ENCODE measurements at regions not wholly inside any gene's neighbourhood (a gene's known extent, or its start where the extent isn't known, plus 50 kb on each side); places are given as distances from the start of the nearest gene placed in this dataset.

DNA sequence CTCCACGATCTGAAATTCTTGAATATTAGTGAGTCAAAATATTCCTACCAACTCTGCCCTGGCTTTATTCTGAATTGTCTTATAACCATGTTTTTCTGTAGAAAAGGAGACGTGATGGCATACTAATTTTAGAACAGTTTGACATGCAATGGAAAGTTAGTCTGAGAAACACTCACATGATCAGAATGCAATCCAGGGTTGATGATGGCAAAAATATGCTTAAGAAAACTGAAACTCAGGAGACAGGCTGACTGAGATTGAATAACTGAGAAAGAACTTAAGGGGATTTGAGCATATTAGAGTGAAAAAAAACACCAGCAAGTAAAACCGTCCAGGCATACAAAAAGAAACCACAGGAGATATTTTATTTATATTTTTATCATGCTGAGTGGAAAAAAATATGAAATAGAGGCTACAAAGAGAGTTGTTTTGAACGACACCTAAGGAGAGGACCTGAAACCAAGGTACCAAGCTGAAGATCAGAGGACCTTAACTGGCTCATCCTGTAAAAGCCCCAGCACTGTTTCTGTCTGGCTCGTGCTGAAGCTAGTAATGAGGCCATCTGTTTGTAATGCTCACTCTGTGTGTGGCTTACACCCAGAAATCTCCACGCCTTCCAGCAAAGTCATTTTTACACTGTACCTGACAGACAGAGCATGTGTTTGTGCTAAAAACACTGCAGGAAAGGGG is 437.2 kb upstream of the PKDCC start:
- DNase-seq, result no peak

DNA sequence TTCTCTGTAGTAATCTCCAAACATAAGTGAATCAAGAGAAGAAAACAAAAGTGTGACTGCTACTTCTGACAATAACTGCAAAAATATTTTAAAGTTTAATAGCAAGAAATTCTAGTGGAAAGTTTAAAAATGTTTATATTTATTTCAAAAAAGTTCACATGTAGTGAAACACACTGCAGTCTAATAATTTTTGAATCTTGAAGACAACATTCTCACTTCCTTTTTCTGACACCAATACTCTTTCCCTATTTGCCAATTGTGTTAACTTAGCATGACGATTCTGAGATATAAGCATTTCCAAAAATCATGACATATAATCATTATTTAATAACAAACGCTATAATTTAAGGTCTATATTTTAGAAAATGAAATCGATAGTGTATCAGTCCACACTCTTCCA is 429.1 kb upstream of the PKDCC start:
- no peak for DNase-seq

DNA sequence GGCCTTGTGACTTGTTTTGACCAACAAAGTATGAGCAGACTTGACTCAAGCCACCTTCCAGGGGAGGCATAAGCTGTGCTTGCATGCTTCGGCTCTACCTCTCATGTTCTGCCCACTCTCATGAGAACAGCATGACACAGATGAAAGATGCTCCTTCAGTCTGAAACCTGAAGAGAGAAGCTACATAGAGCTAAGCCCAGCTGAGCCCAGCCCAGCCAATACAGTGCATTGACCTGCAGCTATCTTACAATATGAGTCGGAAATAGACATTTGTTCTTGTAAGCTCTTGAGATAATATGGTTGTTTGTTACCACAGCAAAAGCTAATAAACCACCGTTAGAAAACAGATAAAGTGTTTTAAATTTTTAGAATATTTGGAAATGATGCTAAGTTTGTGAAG is 426.7 kb upstream of the PKDCC start:
- DNase-seq, result no peak

DNA sequence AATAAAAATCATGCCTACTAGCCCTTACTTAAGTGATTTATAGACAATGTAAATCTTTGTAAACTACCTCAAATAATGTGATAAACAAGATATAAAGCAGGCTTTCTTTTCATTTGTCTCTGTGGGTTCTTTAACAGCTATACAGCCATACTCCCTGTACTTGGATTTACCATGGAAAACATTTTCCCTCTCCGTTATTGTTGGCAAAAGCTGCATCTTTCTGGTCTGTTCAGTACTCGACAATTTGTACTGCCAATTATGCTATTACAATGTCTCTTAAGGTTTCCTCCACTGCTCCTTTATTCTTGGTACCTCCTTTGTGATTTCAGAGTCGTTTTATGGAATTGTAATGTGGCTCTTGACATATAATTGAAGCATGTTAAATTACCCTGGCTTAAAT is 426.3 kb upstream of the PKDCC start:
- no peak for DNase-seq

DNA sequence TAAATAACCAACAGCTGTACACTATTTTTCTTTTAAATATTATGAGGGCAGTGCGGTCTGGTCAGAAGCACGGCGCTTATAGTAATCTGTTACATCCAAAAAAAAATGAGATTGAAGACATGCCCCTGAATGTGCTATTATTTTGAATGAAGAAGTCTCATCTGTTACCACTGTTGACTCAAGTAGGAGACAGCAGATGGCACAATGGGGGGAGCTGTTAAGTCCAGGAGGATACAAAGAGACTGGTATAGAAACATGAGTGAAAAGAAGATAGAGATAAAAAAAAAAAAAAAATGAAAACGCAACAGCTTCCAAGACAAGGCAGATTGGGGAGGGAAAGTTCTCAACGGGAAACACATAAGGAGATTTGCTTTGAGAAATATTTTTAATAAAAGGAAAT is 425.5 kb upstream of the PKDCC start:
- DNase-seq, result no peak

DNA sequence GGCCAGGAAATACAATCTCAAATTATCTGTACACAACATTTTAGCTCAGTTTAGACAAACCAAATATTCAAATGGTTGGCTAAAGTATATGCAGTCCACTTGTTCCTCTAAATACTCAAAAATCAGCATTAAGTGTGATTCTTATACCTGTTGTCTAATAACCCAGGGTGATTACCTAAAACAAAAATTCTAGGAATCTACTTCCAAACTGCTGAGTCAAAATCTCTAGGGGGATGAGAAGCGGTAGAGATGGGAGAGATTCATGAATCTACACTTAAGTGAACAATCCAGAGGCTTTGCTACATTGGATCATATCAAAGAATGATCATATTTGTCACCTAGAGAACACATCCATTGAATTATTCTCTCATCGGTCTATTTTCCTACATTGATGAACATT is 420.9 kb upstream of the PKDCC start:
- DNase-seq, result no peak

DNA sequence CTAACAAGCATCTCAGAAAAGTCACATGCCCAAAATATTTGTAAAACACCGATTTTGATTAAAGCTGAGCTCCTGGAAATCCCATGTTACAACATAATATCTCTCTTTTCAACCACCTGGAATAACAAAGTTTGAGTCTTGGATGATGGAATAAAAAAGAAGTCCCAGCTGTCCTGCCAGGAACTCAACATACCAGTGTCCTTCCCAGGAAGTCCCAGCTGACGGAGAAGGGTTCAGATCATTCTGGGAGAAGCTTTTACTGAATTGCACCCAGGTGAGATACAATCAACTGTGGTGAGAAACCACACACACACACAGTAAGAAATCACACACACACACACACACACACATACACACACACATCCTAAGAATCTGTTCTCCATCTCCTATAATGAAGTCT is 413.1 kb upstream of the PKDCC start:
- no peak for DNase-seq

DNA sequence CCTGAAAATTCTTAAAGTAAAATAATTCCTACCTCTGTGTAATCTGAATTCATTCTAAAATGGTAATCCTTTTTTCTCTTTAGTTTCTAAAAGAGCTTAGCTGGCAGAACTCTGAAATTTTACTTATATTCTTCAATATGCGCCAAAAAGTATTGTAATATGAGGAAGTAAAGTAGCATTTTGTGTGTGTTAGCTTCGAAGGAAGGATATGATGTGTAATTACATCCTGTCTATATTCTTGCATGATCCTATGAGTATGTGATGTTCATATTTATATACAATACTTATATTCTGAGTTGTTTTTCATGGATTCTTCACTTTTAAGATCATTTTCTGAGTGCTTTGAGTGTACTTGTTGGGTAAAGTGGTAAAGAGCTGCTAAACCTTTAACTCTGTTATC is 402.9 kb upstream of the PKDCC start:
- no peak for DNase-seq

DNA sequence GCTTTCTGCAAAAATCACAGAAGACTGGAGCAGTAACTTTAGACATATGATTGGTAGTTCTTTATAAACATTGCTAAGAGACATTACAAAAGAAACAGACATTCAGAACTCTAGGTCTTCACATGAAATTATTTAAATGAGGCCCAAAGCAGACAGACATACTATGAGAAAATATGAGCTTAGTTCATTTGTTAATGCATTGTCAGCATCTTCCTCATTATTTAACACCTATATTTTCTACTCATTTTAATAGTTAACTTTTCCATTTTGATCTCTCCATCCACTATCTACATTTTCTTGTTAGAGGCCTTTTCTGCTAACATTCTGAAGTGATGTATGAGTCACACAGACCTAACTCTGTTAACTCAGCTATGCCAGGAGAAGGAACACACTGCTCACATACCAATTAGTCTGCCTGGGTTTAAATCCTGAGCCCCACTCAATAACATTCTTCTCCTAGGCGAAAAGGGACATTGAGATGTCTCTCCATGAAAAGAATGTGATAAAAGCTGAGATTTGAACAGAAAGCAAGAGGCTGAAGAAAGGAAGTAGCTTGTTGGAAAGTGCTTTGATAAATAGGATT is 400.3 kb upstream of the PKDCC start:
- DNase-seq, result no peak

DNA sequence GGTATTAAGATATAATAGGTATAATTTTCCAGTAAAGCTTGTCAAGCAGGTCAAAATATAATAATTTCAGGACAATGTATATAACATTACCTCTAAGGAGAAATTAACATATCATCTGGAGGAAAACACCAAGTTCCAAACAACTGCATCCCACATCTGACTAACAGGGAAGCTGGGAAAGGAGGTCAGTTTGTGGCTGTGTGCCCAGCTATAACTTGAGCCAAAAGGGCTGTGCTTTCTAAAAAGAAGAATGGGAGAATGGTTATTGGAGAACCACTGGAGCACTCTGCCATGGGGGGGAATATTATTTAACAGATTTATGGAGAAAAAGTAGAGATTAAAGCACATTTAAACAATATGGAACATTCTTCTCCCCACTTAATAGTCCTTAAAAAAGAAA is 390.6 kb upstream of the PKDCC start:
- DNase-seq, result no peak

DNA sequence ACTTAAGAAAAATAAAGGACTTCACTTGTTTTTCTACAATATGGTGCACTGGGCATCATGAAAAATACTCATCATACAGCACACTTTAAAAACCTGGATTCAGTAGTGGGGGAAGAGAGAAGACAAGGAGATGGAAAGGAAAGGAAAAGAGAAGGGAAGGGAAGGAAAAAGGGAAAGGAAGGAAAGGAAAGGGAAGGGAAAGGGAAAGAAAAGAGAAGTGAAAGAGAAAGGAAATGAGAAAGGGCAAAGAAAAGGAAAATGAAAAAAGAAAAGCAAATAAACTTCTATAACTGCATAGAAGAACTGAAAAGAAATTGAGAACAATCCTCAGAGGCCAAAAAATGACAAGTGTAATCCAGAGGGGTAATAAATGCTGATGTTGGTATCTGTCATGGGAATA is 388.1 kb upstream of the PKDCC start:
- DNase-seq, result no peak

DNA sequence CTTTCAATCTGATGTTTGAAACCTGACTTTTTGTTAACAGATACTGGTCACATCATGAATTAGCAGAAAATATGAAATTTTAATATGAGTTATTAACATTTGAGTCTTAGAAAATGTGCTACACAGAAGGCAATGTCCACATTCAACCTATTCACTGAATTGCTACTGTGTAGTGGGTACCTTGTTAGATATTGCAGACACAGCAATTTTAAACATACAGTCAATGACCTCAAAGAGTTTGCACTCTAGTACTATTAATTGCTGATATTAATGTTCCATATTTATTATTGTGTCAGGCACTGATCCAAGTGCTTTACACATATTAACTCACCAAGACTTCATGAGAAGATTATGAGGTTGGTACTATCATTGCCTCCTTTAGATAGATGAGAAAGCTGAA is 385.4 kb upstream of the PKDCC start:
- no peak for DNase-seq

DNA sequence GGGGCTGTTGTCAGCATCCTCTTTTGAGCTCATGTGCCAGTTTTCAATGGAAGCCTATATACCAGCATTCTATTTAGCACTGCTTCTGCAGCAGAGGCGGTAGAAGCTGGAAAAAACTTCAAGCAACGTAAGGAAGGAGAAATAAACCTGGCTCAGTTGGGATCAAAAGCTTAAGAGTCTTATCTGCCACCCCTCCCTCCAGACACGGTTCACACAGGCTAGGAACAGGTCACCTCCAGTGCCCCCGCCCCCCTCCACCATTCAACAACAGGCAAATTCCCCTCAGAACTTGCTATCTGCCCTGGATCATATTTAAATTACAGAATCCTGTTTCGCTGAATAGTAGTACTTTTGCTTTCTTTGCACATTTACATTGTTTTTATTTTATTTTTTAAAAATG is 384.8 kb upstream of the PKDCC start:
- no peak for DNase-seq

DNA sequence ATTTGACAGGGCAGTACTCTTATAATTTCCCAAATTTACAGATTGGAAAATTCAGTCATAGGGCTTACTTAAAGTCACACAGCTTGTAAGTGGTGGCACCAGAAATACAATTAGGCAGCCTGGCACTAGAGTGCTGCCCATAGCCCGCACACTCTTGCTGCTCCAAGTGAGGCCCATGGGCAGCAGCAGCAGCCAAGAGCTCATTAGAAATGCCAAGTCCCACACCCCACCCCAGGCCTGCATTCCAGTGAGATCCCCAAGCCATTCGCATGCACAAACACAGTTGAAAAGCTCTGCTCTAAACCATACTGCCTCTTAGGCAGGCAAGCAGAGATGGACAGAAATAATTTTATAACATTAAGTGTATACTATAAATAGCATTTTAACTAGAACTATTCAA is 379.3 kb upstream of the PKDCC start:
- no peak for DNase-seq

DNA sequence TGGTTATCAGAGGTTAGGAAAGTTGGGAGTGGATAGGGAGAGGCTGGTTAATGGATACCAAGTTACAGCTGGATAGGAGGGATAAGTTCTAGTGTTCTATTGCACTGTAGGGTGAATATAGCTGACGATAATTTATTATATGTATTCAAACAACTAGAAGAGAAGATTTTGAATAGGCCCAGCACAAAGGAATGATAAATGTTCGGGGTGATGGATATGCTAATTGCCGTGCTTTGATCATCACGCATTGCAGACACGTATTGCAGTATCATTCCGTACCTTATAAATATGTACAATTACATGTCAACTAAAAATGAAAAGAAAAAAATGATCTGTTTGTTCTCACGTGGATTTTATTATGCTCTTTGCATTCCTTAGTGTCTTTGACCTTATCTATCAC is 369.2 kb upstream of the PKDCC start:
- DNase-seq, result no peak

DNA sequence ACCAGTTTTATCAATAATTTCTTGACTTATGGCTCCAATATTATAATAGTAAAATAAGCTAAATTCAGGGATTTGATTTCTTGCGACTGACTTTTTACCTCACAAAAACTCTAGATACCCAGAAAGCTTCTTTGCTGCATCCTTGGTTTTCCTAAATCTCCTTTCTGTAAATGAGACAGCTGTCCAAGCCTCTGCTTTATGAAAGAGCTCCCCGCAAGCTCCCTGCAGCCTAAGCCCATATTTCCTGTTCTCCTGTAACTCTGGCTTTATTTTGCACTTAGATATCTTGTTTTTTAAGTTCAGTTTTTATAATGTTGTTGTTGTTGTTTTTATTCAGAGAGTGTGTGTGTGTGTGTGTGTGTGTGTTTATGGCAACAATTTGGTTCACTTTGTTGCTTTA is 361.7 kb upstream of the PKDCC start:
- DNase-seq, result no peak

DNA sequence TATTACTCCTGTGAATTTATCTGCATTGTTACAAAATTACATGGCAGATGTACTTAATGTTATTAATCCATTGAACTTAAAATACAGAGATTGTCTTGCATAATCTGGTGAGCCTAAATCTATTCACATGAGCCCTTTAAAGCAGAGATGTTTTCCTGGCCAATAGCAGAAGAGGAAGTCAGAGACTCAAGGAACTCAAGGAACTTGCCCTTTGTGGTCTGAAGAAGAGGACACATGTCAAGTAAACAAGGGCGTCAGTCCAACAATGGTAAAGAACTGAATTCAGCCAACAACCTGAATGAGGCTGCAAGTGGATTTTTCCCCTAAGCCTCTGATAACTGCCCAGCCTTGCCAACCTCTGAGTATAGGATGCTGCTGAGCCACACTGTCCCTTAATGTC is 356.3 kb upstream of the PKDCC start:
- no peak for DNase-seq

DNA sequence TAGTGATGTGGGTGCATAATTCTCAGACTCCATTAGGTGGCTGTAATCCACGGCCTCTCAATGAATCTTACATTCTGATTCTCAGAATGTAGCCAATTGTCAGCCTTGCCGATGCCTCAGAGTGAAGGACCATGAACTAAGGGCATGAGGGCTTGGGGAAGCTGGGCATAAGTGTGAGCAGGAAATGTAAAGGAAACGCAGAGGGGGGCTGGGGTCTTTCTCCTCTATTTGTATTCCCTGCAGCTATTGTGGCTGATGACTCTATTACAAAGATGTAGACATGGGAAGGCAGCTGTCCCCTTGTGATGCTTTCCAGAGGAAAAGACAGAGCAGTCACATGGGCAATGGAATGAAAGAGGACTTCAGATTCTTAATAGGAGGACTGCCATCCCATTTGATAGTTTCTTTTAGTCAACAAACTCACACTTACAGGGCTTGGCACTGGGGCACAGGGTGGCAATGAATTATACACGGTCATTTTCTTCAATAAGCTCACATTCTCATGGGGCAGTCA is 353.2 kb upstream of the PKDCC start:
- DNase-seq, result no peak

DNA sequence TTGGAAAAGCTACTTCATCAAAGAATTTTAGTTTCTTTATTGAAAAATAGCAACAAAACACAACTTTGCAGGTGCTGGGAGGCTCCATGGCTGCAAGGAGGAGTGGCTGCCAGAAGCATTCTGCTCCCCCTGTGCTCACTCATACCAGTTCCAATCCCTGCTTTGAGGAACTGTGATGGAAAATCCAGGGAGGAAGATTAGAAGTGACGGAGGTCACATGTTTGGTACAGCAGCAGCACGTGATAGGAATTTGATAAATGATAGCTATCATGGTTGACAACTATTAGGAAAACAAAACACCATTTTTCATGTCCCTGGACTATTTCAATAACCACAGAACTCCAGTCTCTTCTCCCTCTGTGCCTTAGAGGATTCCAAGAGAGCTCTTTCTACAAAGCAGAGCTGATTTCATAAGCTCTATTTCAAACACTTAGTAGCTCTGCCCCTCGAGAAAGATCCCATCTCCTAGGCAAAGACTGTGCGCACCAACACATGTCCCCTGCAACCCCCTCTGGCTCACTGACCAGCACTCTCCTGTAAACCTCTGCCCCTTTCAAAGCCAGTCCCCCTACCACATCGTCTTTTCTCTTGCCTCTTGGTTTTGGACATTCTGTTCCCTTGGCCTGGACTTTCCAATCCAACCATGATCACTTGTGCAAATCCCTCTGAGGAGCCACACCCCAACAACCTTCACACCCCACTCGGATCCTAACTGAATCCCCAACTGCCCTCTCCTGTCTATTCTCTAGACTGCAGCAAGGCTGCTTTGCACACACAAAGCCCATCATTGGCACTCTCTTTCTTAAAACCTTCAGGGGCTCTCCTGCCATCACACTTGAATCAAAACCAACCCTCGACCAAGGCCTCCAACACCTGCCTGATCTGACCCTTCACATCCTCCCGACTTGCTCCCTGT is 352.4 kb upstream of the PKDCC start:
- DNase-seq, result no peak

DNA sequence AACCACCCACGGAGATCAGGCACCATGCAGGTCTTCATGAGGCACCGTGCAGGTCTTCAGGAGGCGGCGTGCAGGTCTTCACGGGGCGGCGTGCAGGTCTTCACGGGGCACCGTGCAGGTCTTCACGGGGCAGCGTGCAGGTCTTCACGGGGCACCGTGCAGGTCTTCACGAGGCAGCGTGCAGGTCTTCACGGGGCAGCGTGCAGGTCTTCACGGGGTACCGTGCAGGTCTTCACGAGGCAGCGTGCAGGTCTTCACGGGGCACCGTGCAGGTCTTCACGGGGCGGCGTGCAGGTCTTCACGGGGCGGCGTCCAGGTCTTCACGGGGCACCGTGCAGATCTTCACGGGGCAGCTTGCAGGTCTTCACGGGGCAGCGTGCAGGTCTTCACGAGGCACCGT is 350.4 kb upstream of the PKDCC start:
- DNase-seq, result no peak

DNA sequence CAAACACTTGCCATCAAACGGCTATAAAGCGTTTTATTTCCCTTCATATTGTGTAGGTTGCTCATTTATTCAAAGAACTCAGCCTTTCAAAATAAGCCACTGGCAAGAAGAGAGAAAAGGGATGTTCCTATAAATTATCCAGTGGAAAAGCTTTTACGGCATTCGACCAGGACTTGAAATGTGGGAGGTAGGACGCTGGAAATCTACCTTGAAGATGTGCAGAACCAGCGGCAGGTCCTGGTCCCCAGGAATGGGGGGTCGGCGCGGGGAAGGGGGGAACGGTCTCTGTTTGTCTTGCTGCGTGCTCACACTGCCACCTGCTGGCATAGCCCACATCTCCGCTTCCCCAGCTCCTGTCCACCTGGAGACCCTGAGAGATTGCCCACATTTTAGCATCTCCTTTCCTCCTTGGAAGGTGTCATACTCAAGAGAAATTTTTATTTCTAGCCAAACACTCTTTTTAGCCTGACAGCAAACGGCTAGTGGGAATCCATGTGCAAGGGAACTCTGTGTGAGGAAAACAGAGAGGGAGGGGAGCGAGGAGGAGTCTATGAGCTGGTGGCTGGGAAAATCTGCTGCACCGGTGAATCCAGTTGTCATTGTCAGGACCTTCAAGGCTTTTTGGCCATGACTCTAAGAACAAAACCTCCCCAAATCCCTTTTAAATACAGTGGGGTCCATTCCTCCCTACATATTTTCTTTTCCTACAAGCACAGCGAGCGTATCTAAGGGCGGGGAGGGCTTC is 349.0 kb upstream of the PKDCC start:
- no peak for DNase-seq

DNA sequence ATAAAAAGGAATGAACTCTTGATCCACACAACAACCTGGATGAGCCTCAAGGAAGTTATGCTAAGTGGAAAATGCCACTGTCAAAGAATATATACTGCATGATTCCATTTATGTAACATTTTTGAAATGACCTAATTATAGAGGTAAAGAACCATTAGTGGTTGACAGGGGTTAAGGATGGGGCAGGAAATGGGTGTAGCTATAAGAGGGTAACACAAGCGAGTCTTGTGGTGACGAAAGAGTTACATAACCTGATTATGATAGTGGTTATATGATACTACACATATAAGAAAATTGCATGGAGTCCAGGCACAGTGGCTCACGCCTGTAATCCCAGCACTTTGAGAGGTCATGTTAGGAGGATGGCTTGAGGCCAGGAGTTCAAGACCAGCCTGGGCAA is 346.6 kb upstream of the PKDCC start:
- no peak for DNase-seq

DNA sequence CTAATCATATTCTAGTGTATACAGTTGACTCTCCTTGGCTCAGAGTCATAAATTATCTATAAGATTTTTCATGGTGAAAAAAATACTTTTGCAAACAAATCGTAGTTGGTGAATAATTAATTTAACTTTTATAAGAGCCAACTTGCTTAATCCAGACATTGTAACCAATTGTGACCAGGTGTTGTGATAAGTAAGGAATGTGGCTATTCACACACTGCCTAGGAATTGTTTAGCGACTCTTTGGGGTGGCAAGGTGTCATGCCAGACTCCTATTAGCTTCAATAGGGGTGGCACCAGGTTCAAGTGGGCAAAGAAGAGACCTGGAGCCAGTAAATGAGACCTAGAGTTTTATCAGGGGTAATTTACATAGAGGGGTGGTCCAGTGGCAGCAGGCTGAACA is 344.7 kb upstream of the PKDCC start:
- no peak for DNase-seq
